ENCODE measurements at regions not wholly inside any gene's neighbourhood (a gene's known extent, or its start where the extent isn't known, plus 50 kb on each side); places are given as distances from the start of the nearest gene placed in this dataset.
A peak's percentile ranks its signal among the peaks of the same experiment; 100 is the strongest.

GRCh38 chr18:38453880-38454279, 888.3 kb upstream of the CELF4 start:
- no peak for DNase-seq (ENCODE audit: low read depth in 1 of 2, low spot score in 1 of 2)
- TF ChIP-seq JUND (IDR thresholded peaks at IDR 0.05; ENCODE audit: low read depth): no peak
- in situ Hi-C loops (cut with HindIII; ENCODE audit: low pct_unique_long_range_greater_than_20kb, low sequenced_read_pairs): no loop called here

GRCh38 chr18:38450876-38451275, 885.3 kb upstream of the CELF4 start:
- DNase-seq (ENCODE audit: low read depth in 1 of 2, low spot score in 1 of 2): no peak
- in situ Hi-C loops (cut with HindIII; ENCODE audit: low pct_unique_long_range_greater_than_20kb, low sequenced_read_pairs): no loop called here
- TF ChIP-seq JUND (IDR thresholded peaks at IDR 0.05; ENCODE audit: low read depth): no peak

- in situ Hi-C loops (cut with HindIII; ENCODE audit: low pct_unique_long_range_greater_than_20kb, low sequenced_read_pairs): no loop called here
- DNase-seq (ENCODE audit: low read depth in 1 of 2, low spot score in 1 of 2): peak in 1 of 2 experiments; percentile 14
- TF ChIP-seq JUND (IDR thresholded peaks at IDR 0.05; ENCODE audit: low read depth): no peak
Observed at GRCh38 chr18:38445804-38446145, 880.2 kb upstream of the CELF4 start.

- in situ Hi-C loops (cut with HindIII; ENCODE audit: low pct_unique_long_range_greater_than_20kb, low sequenced_read_pairs): no loop called here
- no peak for TF ChIP-seq JUND (IDR thresholded peaks at IDR 0.05; ENCODE audit: low read depth)
- no peak for DNase-seq (ENCODE audit: low read depth in 1 of 2, low spot score in 1 of 2)
Observed at GRCh38 chr18:38444971-38445803, 879.6 kb upstream of the CELF4 start.

- in situ Hi-C loops (cut with HindIII; ENCODE audit: low pct_unique_long_range_greater_than_20kb, low sequenced_read_pairs): no loop called here
- DNase-seq (ENCODE audit: low read depth in 1 of 2, low spot score in 1 of 2): no peak
- no peak for TF ChIP-seq JUND (IDR thresholded peaks at IDR 0.05; ENCODE audit: low read depth)
Observed at GRCh38 chr18:38427736-38428135, 862.1 kb upstream of the CELF4 start.

- DNase-seq (ENCODE audit: low read depth in 1 of 2, low spot score in 1 of 2): peak in 1 of 2 experiments; percentile 16
- in situ Hi-C loops (cut with HindIII; ENCODE audit: low pct_unique_long_range_greater_than_20kb, low sequenced_read_pairs): no loop called here
- no peak for TF ChIP-seq JUND (IDR thresholded peaks at IDR 0.05; ENCODE audit: low read depth)
Observed at GRCh38 chr18:38427234-38427633, 861.6 kb upstream of the CELF4 start.

- in situ Hi-C loops (cut with HindIII; ENCODE audit: low pct_unique_long_range_greater_than_20kb, low sequenced_read_pairs): no loop called here
- no peak for DNase-seq (ENCODE audit: low read depth in 1 of 2, low spot score in 1 of 2)
- TF ChIP-seq JUND (IDR thresholded peaks at IDR 0.05; ENCODE audit: low read depth): no peak
Observed at GRCh38 chr18:38421872-38422615, 856.4 kb upstream of the CELF4 start.

- in situ Hi-C loops (cut with HindIII; ENCODE audit: low pct_unique_long_range_greater_than_20kb, low sequenced_read_pairs): no loop called here
Observed at GRCh38 chr18:38421021-38421420, 855.4 kb upstream of the CELF4 start.

GRCh38 chr18:38420611-38421010, 855.0 kb upstream of the CELF4 start:
- in situ Hi-C loops (cut with HindIII; ENCODE audit: low pct_unique_long_range_greater_than_20kb, low sequenced_read_pairs): no loop called here
- no peak for TF ChIP-seq JUND (IDR thresholded peaks at IDR 0.05; ENCODE audit: low read depth)
- DNase-seq (ENCODE audit: low read depth in 1 of 2, low spot score in 1 of 2): no peak

More at GRCh38 chr18:38421021-38421420, 855.4 kb upstream of the CELF4 start:
- no peak for TF ChIP-seq JUND (IDR thresholded peaks at IDR 0.05; ENCODE audit: low read depth)
- no peak for DNase-seq (ENCODE audit: low read depth in 1 of 2, low spot score in 1 of 2)

- TF ChIP-seq JUND (IDR thresholded peaks at IDR 0.05; ENCODE audit: low read depth): no peak
- DNase-seq (ENCODE audit: low read depth in 1 of 2, low spot score in 1 of 2): no peak
- in situ Hi-C loops (cut with HindIII; ENCODE audit: low pct_unique_long_range_greater_than_20kb, low sequenced_read_pairs): no loop called here
Observed at GRCh38 chr18:38415811-38416210, 850.2 kb upstream of the CELF4 start.

- no peak for TF ChIP-seq JUND (IDR thresholded peaks at IDR 0.05; ENCODE audit: low read depth)
- peak in 1 of 2 experiments; percentile 13 for DNase-seq (ENCODE audit: low read depth in 1 of 2, low spot score in 1 of 2)
- in situ Hi-C loops (cut with HindIII; ENCODE audit: low pct_unique_long_range_greater_than_20kb, low sequenced_read_pairs): no loop called here
Observed at GRCh38 chr18:38413193-38413592, 847.6 kb upstream of the CELF4 start.

GRCh38 chr18:38406607-38407006, 841.0 kb upstream of the CELF4 start:
- TF ChIP-seq JUND (IDR thresholded peaks at IDR 0.05; ENCODE audit: low read depth): no peak
- DNase-seq (ENCODE audit: low read depth in 1 of 2, low spot score in 1 of 2): no peak
- in situ Hi-C loops (cut with HindIII; ENCODE audit: low pct_unique_long_range_greater_than_20kb, low sequenced_read_pairs): no loop called here

- no peak for TF ChIP-seq JUND (IDR thresholded peaks at IDR 0.05; ENCODE audit: low read depth)
- DNase-seq (ENCODE audit: low read depth in 1 of 2, low spot score in 1 of 2): no peak
Observed at GRCh38 chr18:38402509-38402908, 836.9 kb upstream of the CELF4 start.

More at GRCh38 chr18:38402509-38402908, 836.9 kb upstream of the CELF4 start:
- in situ Hi-C loops (cut with HindIII; ENCODE audit: low pct_unique_long_range_greater_than_20kb, low sequenced_read_pairs): no loop called here

Measured in T47D (cell line).